Smooth muscle cell (in vitro differentiated cells): ENCODE measurements at regions not wholly inside any gene's neighbourhood (a gene's known extent, or its start where the extent isn't known, plus 50 kb on each side); places are given as distances from the start of the nearest gene placed in this dataset.

ENCODE experiments used
- DNase-seq: peaks from one replicate; lab custom pipeline; 2025; ENCODE audit not compliant: unreplicated experiment; lab: John Stamatoyannopoulos, UW
- H2AFZ ChIP-seq: fragments of 200-600 bp; sonication (generic); 2 replicates; pipeline ENCODE4 v1.6.0; 2016; ENCODE audit warnings: antibody characterized with exemption, low read depth, mild to moderate bottlenecking
- H3F3A ChIP-seq: fragments of 200-600 bp; sonication (generic); 2 replicates; pipeline ENCODE4 v1.6.0; 2017; ENCODE audit warnings: antibody characterized with exemption, low read depth
- H3K27ac ChIP-seq: fragments of 200-600 bp; sonication (generic); 2 replicates; pipeline ENCODE4 v1.5.1; 2016; ENCODE audit warnings: low read depth, mild to moderate bottlenecking
- H3K27me3 ChIP-seq: fragments of 200-600 bp; sonication (generic); 2 replicates; pipeline ENCODE4 v1.6.1; 2016; ENCODE audit warnings: low read depth, mild to moderate bottlenecking
- H3K36me3 ChIP-seq: fragments of 200-600 bp; sonication (generic); 2 replicates; pipeline ENCODE4 v1.5.1; 2016; ENCODE audit warnings: low read depth
- H3K4me1 ChIP-seq: fragments of 200-600 bp; sonication (generic); 2 replicates; pipeline ENCODE4 v1.5.1; 2016; ENCODE audit warnings: low read depth
- H3K4me2 ChIP-seq: fragments of 200-600 bp; sonication (generic); 2 replicates; pipeline ENCODE4 v1.6.0; 2016; ENCODE audit warnings: mild to moderate bottlenecking
- H3K4me3 ChIP-seq: fragments of 200-600 bp; sonication (generic); 2 replicates; pipeline ENCODE4 v1.5.1; 2016; ENCODE audit warnings: mild to moderate bottlenecking
- H3K79me2 ChIP-seq: fragments of 200-600 bp; sonication (generic); 2 replicates; pipeline ENCODE4 v1.6.0; 2016; ENCODE audit warnings: low read depth, mild to moderate bottlenecking
- H3K9ac ChIP-seq: fragments of 200-600 bp; sonication (generic); 2 replicates; pipeline ENCODE4 v1.6.0; 2016; ENCODE audit warnings: low read depth
- H3K9me3 ChIP-seq: fragments of 200-600 bp; sonication (generic); replicated peaks from 2 replicates; pipeline ENCODE4 v1.5.1; 2016; ENCODE audit warnings: low read depth
- H4K20me1 ChIP-seq: fragments of 200-600 bp; sonication (generic); 2 replicates; pipeline ENCODE4 v1.6.0; 2016; ENCODE audit warnings: low read depth
- CTCF ChIP-seq: fragments of 200-600 bp; sonication (generic); IDR thresholded peaks from 2 replicates; pipeline ENCODE4 v1.5.1; 2017; ENCODE audit warnings: borderline replicate concordance, mild to moderate bottlenecking, antibody characterized with exemption; ENCODE audit not compliant: insufficient read depth, poor library complexity, severe bottlenecking
- WGBS: methylation state at CpG from one replicate; pipeline ENCODE4 v1.1.7; 2016; ENCODE audit warnings: low lambda C conversion rate; 5-methylcytosine and 5-hydroxymethylcytosine counted together

- Histone ChIP-seq H4K20me1 (no peaks in the 10 kb centered on the region), H3K4me2 (peak overlapping the region; percentile 51), H3K4me3 (no peak overlapping the region), H3F3A (no peaks in the 10 kb centered on the region), H3K4me1 (peaks cover 13% of the 10 kb centered on the region), H3K9me3 (no peaks in the 10 kb centered on the region), H3K9ac (peak overlapping the region; percentile 44), H2AFZ (no peak overlapping the region), H3K79me2 (no peaks in the 10 kb centered on the region), H3K27me3 (peaks cover 7% of the 10 kb centered on the region), H3K36me3 (no peaks in the 10 kb centered on the region), H3K27ac (peak overlapping the region; percentile 80)
- whole genome bisulfite sequencing = 13% methylated on average over 1 of the region's 1 CpG
- no peak for DNase-seq
- TF ChIP-seq CTCF = no peak
Observed at GRCh38 chr17:13704333-13704732, 102.6 kb upstream of the HS3ST3A1 start.

- DNase-seq = no peak
- no peak overlapping the region for H3K4me2 ChIP-seq
- H2AFZ ChIP-seq = no peak overlapping the region
- H3K27ac ChIP-seq = no peak overlapping the region
- H3K9me3 ChIP-seq = no peaks in the 10 kb centered on the region
- H3K27me3 ChIP-seq = peaks cover 7% of the 10 kb centered on the region
- no peaks in the 10 kb centered on the region for H4K20me1 ChIP-seq
- no peaks in the 10 kb centered on the region for H3F3A ChIP-seq
- no peaks in the 10 kb centered on the region for H3K79me2 ChIP-seq
- H3K4me3 ChIP-seq = no peak overlapping the region
- 84% methylated on average over 7 of the region's 7 CpGs for WGBS
- H3K4me1 ChIP-seq = peaks cover 13% of the 10 kb centered on the region
- H3K36me3 ChIP-seq = no peaks in the 10 kb centered on the region
- peak overlapping the region; percentile 11 for H3K9ac ChIP-seq
- TF ChIP-seq CTCF = no peak
Observed at GRCh38 chr17:13705221-13705620, 103.5 kb upstream of the HS3ST3A1 start.

- Histone ChIP-seq H3K9me3 (no peaks in the 10 kb centered on the region), H4K20me1 (no peaks in the 10 kb centered on the region), H3K27me3 (no peaks in the 10 kb centered on the region), H3K36me3 (no peaks in the 10 kb centered on the region), H3K4me1 (peaks cover 2% of the 10 kb centered on the region), H3K4me2 (no peak overlapping the region), H3K27ac (no peak overlapping the region), H3F3A (no peaks in the 10 kb centered on the region), H3K9ac (no peak overlapping the region), H3K4me3 (no peak overlapping the region), H3K79me2 (no peaks in the 10 kb centered on the region), H2AFZ (no peak overlapping the region)
- no peak for TF ChIP-seq CTCF
- 96% methylated on average over 5 of the region's 5 CpGs for WGBS
- no peak for DNase-seq
Observed at GRCh38 chr17:13721705-13722104, 120.0 kb upstream of the HS3ST3A1 start.

GRCh38 chr17:13725288-13725990, 123.7 kb upstream of the HS3ST3A1 start:
- H3K27ac ChIP-seq = no peak overlapping the region
- H3K4me3 ChIP-seq = no peak overlapping the region
- no peak overlapping the region for H2AFZ ChIP-seq
- DNase-seq = no peak
- 0% methylated on average over 2 of the region's 2 CpGs for WGBS
- no peaks in the 10 kb centered on the region for H3K79me2 ChIP-seq
- peaks cover 2% of the 10 kb centered on the region for H3K4me1 ChIP-seq
- no peaks in the 10 kb centered on the region for H3K36me3 ChIP-seq
- no peak overlapping the region for H3K9ac ChIP-seq
- TF ChIP-seq CTCF = no peak
- no peaks in the 10 kb centered on the region for H3K9me3 ChIP-seq
- H3K4me2 ChIP-seq = peak overlapping the region; percentile 55
- H3F3A ChIP-seq = no peaks in the 10 kb centered on the region
- H3K27me3 ChIP-seq = no peaks in the 10 kb centered on the region
- H4K20me1 ChIP-seq = no peaks in the 10 kb centered on the region
